Upper lobe of left lung (tissue), 6 donors: ENCODE measurements at regions not wholly inside any gene's neighbourhood (a gene's known extent, or its start where the extent isn't known, plus 50 kb on each side); places are given as distances from the start of the nearest gene placed in this dataset.
"Not testable (repeated sequence)": the region's sequence is repeated elsewhere in the genome, so short reads cannot be mapped to it uniquely, and the experiment has no call there.

Experiments
- ATAC-seq, 2 donors: fragments of 200-7000 bp; cut with Tn5 transposase; one replicate each; pipeline ENCODE4 v1.9.1; 2022; ENCODE audit warnings: mild to moderate bottlenecking in 2 of 2, moderate library complexity in 2 of 2; ENCODE audit not compliant: low FRiP score in 2 of 2
- DNase-seq, 2 donors: peaks; one replicate each; pipeline ENCODE4 v3.0.0-alpha.2; 2019 to 2020
- H3K27ac ChIP-seq, 4 donors: fragments of 200-600 bp; sonication (generic); one replicate each; pipeline ENCODE4 v1.5.1; 2016 to 2019
- H3K27me3 ChIP-seq, 4 donors: fragments of 200-600 bp; sonication (generic); one replicate each; pipeline ENCODE4 v1.5.1; 2017 to 2019
- H3K36me3 ChIP-seq, 4 donors: fragments of 200-600 bp; sonication (generic); one replicate each; pipeline ENCODE4 v1.5.1; 2016 to 2019
- H3K4me1 ChIP-seq, 4 donors: fragments of 200-600 bp; sonication (generic); one replicate each; pipeline ENCODE4 v1.5.1; 2018 to 2019
- H3K4me3 ChIP-seq, 4 donors: fragments of 200-600 bp; sonication (generic); one replicate each; pipeline ENCODE4 v1.5.1; 2017 to 2019; ENCODE audit warnings: mild to moderate bottlenecking in 2 of 4, moderate library complexity in 1 of 4
- H3K9me3 ChIP-seq, 4 donors: fragments of 200-600 bp; sonication (generic); one replicate each; pipeline ENCODE4 v1.5.1; 2018 to 2019
- CTCF ChIP-seq, 6 experiments: fragments of 450-650 bp in 4 of 6; fragments of 200-600 bp in 2 of 6; sonication (generic) in 2 of 6; IDR thresholded peaks; one replicate each; pipeline ENCODE4 v1.5.1; 2016 to 2019; ENCODE audit warnings: antibody characterized with exemption in 6 of 6
- EP300 ChIP-seq, 4 donors: sonication (generic); formaldehyde crosslinking; IDR thresholded peaks; one replicate each; pipeline ENCODE4 v1.5.1; 2017; ENCODE audit warnings: antibody characterized with exemption in 4 of 4, control low read depth in 2 of 4
- POLR2A ChIP-seq, 4 donors: fragments of 450-650 bp; IDR thresholded peaks; one replicate each; pipeline ENCODE4 v1.5.1; 2016 to 2017; ENCODE audit warnings: antibody characterized with exemption in 4 of 4, mild to moderate bottlenecking in 2 of 4
- POLR2AphosphoS5 ChIP-seq, 2 donors: sonication (generic); formaldehyde crosslinking; IDR thresholded peaks; one replicate each; pipeline ENCODE4 v1.5.1; 2017; ENCODE audit warnings: antibody characterized with exemption in 2 of 2
- WGBS, 2 donors: methylation state at CpG; one replicate each; pipeline ENCODE4 v1.1.5; 2017 to 2018; 5-methylcytosine and 5-hydroxymethylcytosine counted together
- donor health status: DM: no; HTN: no; CAD: no; lungs with moderate emphysema.
- donor health status: DM: no; HTN: yes; CAD: no; lungs with severe emphysema.

GRCh38 chr17:21470422-21470821 is 94.3 kb downstream of the KCNJ12 start:
- H3K4me3 ChIP-seq, DNase-seq, H3K4me1 ChIP-seq, H3K36me3 ChIP-seq, H3K27ac ChIP-seq, H3K9me3 ChIP-seq, ATAC-seq, H3K27me3 ChIP-seq: not testable (repeated sequence)
- 92% methylated on average over 3 of the region's 3 CpGs for WGBS, 2 donors

GRCh38 chr17:21470861-21471260 is 94.7 kb downstream of the KCNJ12 start:
- Histone ChIP-seq H3K4me1 (no peaks in the 10 kb centered on the region), H3K27ac (no peak overlapping the region), H3K4me3 (no peak overlapping the region), H3K27me3 (no peaks in the 10 kb centered on the region), H3K9me3 (no peaks in the 10 kb centered on the region), H3K36me3 (no peaks in the 10 kb centered on the region)
- DNase-seq (no peak), ATAC-seq (no peak)
- TF ChIP-seq POLR2AphosphoS5 (IDR thresholded peaks at IDR 0.05) (no peak), POLR2A (IDR thresholded peaks at IDR 0.05) (no peak), CTCF (IDR thresholded peaks at IDR 0.05) (no peak), EP300 (IDR thresholded peaks at IDR 0.05) (no peak)
- 89 to 93% methylated on average over 1 of the region's 1 CpG for WGBS, 2 donors

GRCh38 chr17:21474815-21475214 is 98.7 kb downstream of the KCNJ12 start:
- Histone ChIP-seq H3K36me3 (no peaks in the 10 kb centered on the region), H3K4me3 (no peak overlapping the region), H3K27ac (no peak overlapping the region), H3K4me1 (no peaks in the 10 kb centered on the region), H3K27me3 (no peaks in the 10 kb centered on the region), H3K9me3 (peaks cover 0 to 16% (median 8%) of the 10 kb centered on the region in 4 donors)
- no peak for ATAC-seq
- no peak for TF ChIP-seq POLR2A (IDR thresholded peaks at IDR 0.05)
- no peak for TF ChIP-seq EP300 (IDR thresholded peaks at IDR 0.05)
- no peak for TF ChIP-seq POLR2AphosphoS5 (IDR thresholded peaks at IDR 0.05)
- no peak for TF ChIP-seq CTCF (IDR thresholded peaks at IDR 0.05)
- DNase-seq, result no peak
- 79 to 82% methylated on average over 5 of the region's 5 CpGs for WGBS, 2 donors

- peaks cover 0 to 16% (median 8%) of the 10 kb centered on the region in 4 donors for H3K9me3 ChIP-seq
- DNase-seq (no peak), ATAC-seq (no peak)
- TF ChIP-seq EP300 (IDR thresholded peaks at IDR 0.05) (no peak), CTCF (IDR thresholded peaks at IDR 0.05) (no peak), POLR2AphosphoS5 (IDR thresholded peaks at IDR 0.05) (no peak), POLR2A (IDR thresholded peaks at IDR 0.05) (no peak)
- no peaks in the 10 kb centered on the region for H3K36me3 ChIP-seq
- H3K27me3 ChIP-seq, result no peaks in the 10 kb centered on the region
- 82 to 86% methylated on average over 8 of the region's 8 CpGs for WGBS, 2 donors
- H3K4me1 ChIP-seq, result no peaks in the 10 kb centered on the region
- H3K4me3 ChIP-seq, result no peak overlapping the region
- H3K27ac ChIP-seq, result no peak overlapping the region
These were observed 99.4 kb downstream of the KCNJ12 start for GRCh38 chr17:21475571-21475970.

- TF ChIP-seq EP300 (IDR thresholded peaks at IDR 0.05), result no peak
- DNase-seq (no peak), ATAC-seq (no peak)
- H3K4me1 ChIP-seq, result no peaks in the 10 kb centered on the region
- no peaks in the 10 kb centered on the region for H3K27me3 ChIP-seq
- H3K36me3 ChIP-seq, result no peaks in the 10 kb centered on the region
- H3K9me3 ChIP-seq, result peaks cover 0 to 16% (median 8%) of the 10 kb centered on the region in 4 donors
- H3K4me3 ChIP-seq, result no peak overlapping the region
- no peak overlapping the region for H3K27ac ChIP-seq
- 89 to 90% methylated on average over 8 to 11 of the region's 11 CpGs for WGBS, 2 donors
These were observed 100.7 kb downstream of the KCNJ12 start for GRCh38 chr17:21476867-21477266.

GRCh38 chr17:21482189-21482865 is 106.2 kb downstream of the KCNJ12 start:
- DNase-seq (no peak), ATAC-seq (no peak)
- Histone ChIP-seq H3K4me1 (no peaks in the 10 kb centered on the region), H3K9me3 (peaks cover 0 to 15% (median 8%) of the 10 kb centered on the region in 4 donors), H3K27me3 (no peaks in the 10 kb centered on the region), H3K36me3 (no peaks in the 10 kb centered on the region), H3K4me3 (no peak overlapping the region), H3K27ac (no peak overlapping the region)
- no peak for TF ChIP-seq EP300 (IDR thresholded peaks at IDR 0.05)
- no peak for TF ChIP-seq CTCF (IDR thresholded peaks at IDR 0.05)
- no peak for TF ChIP-seq POLR2A (IDR thresholded peaks at IDR 0.05)
- no peak for TF ChIP-seq POLR2AphosphoS5 (IDR thresholded peaks at IDR 0.05)
- WGBS, 2 donors, result 41 to 44% methylated on average over 9 of the region's 9 CpGs

- H3K9me3 ChIP-seq, H3K27me3 ChIP-seq, DNase-seq, ATAC-seq, H3K36me3 ChIP-seq, H3K27ac ChIP-seq, H3K4me3 ChIP-seq, H3K4me1 ChIP-seq: not testable (repeated sequence)
- WGBS, 2 donors, result 83 to 95% methylated on average over 2 of the region's 2 CpGs
These were observed 111.9 kb downstream of the KCNJ12 start for GRCh38 chr17:21488043-21488442.
